GM23338 (cell line): ENCODE measurements at regions not wholly inside any gene's neighbourhood (a gene's known extent, or its start where the extent isn't known, plus 50 kb on each side); places are given as distances from the start of the nearest gene placed in this dataset.

Experiments used
- ATAC-seq: fragments of 200-7000 bp; cut with Tn5 transposase; 3 replicates; pipeline ENCODE4 v1.9.1; 2020
- DNase-seq: peaks from one replicate; pipeline ENCODE4 v3.0.0-alpha.2; 2015; ENCODE audit warnings: low spot score
- H2AFZ ChIP-seq: fragments of 200-600 bp; sonication (generic); 2 replicates; pipeline ENCODE4 v1.8.0; 2016; ENCODE audit warnings: antibody characterized with exemption, mild to moderate bottlenecking, moderate library complexity
- H3F3A ChIP-seq: fragments of 200-600 bp; sonication (generic); replicated peaks from 2 replicates; pipeline ENCODE4 v1.8.0; 2017; ENCODE audit warnings: antibody characterized with exemption, mixed run types, low read depth
- H3K27ac ChIP-seq: fragments of 200-600 bp; sonication (generic); 2 replicates; pipeline ENCODE4 v1.6.1; 2016; ENCODE audit warnings: low read depth
- H3K27me3 ChIP-seq: fragments of 200-600 bp; sonication (generic); 2 replicates; pipeline ENCODE4 v1.8.0; 2016; ENCODE audit warnings: mild to moderate bottlenecking, mixed run types, moderate library complexity; ENCODE audit not compliant: insufficient read depth
- H3K36me3 ChIP-seq: fragments of 200-600 bp; sonication (generic); 2 replicates; pipeline ENCODE4 v1.8.0; 2016; ENCODE audit warnings: mild to moderate bottlenecking; ENCODE audit not compliant: insufficient read depth
- H3K4me1 ChIP-seq: fragments of 200-600 bp; sonication (generic); 2 replicates; pipeline ENCODE4 v1.8.0; 2016; ENCODE audit warnings: mild to moderate bottlenecking, moderate library complexity; ENCODE audit not compliant: insufficient read depth
- H3K4me2 ChIP-seq: fragments of 200-600 bp; sonication (generic); 2 replicates; pipeline ENCODE4 v1.7.1; 2017; ENCODE audit warnings: mixed run types
- H3K4me3 ChIP-seq: fragments of 200-600 bp; sonication (generic); 2 replicates; pipeline ENCODE4 v1.6.1; 2016; ENCODE audit warnings: mixed run types
- H3K79me2 ChIP-seq: fragments of 200-600 bp; sonication (generic); replicated peaks from 2 replicates; pipeline ENCODE4 v1.8.0; 2017; ENCODE audit warnings: mild to moderate bottlenecking; ENCODE audit not compliant: insufficient read depth
- H3K9me2 ChIP-seq: fragments of 200-600 bp; sonication (generic); 2 replicates; pipeline ENCODE4 v1.8.0; 2017; ENCODE audit not compliant: insufficient read depth
- H4K20me1 ChIP-seq: fragments of 200-600 bp; sonication (generic); replicated peaks from 2 replicates; pipeline ENCODE4 v1.8.0; 2017; ENCODE audit warnings: mild to moderate bottlenecking; ENCODE audit not compliant: insufficient read depth
- H3K27ac Mint-ChIP-seq: 2 replicates; pipeline ENCODE4 v1.8.0; 2020; ENCODE audit warnings: inconsistent platforms, mild to moderate bottlenecking, moderate library complexity, mixed read lengths
- H3K27me3 Mint-ChIP-seq: 3 replicates; pipeline ENCODE4 v1.8.0; 2022; ENCODE audit warnings: low read depth, mild to moderate bottlenecking, moderate library complexity, mixed read lengths, inconsistent platforms; ENCODE audit not compliant: insufficient read depth, poor library complexity
- H3K36me3 Mint-ChIP-seq: 3 replicates; pipeline ENCODE4 v1.8.0; 2021; ENCODE audit warnings: low read depth, mild to moderate bottlenecking, inconsistent platforms, moderate library complexity, mixed read lengths
- H3K4me1 Mint-ChIP-seq: 3 replicates; pipeline ENCODE4 v1.8.0; 2020; ENCODE audit warnings: mild to moderate bottlenecking, inconsistent platforms, mixed read lengths
- H3K4me3 Mint-ChIP-seq: 3 replicates; pipeline ENCODE4 v1.8.0; 2021; ENCODE audit warnings: moderate library complexity, mild to moderate bottlenecking, inconsistent platforms, mixed read lengths
- H3K9me3 Mint-ChIP-seq: 3 replicates; pipeline ENCODE4 v1.8.0; 2020; ENCODE audit warnings: moderate library complexity, mild to moderate bottlenecking, inconsistent platforms, mixed read lengths
- CTCF ChIP-seq, 2 experiments: fragments of 200-600 bp in 1 of 2; sonication (generic) in 1 of 2; conservative IDR thresholded peaks; 2 replicates each; pipeline versions ENCODE4 v1.5.1 to v1.6.1; 2016 to 2017; ENCODE audit warnings: antibody characterized with exemption in 2 of 2, low read depth in 2 of 2, mild to moderate bottlenecking in 2 of 2, moderate library complexity in 1 of 2
- ETS1 ChIP-seq: IDR thresholded peaks from 2 replicates; pipeline ENCODE4 v1.6.1; 2016; ENCODE audit warnings: antibody characterized with exemption
- EZH2 ChIP-seq: fragments of 200-600 bp; sonication (generic); IDR thresholded peaks from one replicate; pipeline ENCODE4 v1.8.0; 2017; ENCODE audit warnings: antibody characterized with exemption, mild to moderate bottlenecking, low read depth; ENCODE audit not compliant: unreplicated experiment
- EZH2phosphoT487 ChIP-seq: fragments of 200-600 bp; sonication (generic); IDR thresholded peaks from one replicate; pipeline ENCODE4 v1.8.1; 2018; ENCODE audit warnings: antibody characterized with exemption; ENCODE audit not compliant: unreplicated experiment
- JUNB ChIP-seq: IDR thresholded peaks from one replicate; pipeline ENCODE4 v1.6.1; 2016; ENCODE audit warnings: antibody characterized with exemption; ENCODE audit not compliant: unreplicated experiment
- POLR2AphosphoS5 ChIP-seq: IDR thresholded peaks from 2 replicates; pipeline ENCODE4 v1.6.1; 2016; ENCODE audit warnings: antibody characterized with exemption, low read depth
- REST ChIP-seq: IDR thresholded peaks from one replicate; pipeline ENCODE4 v1.6.1; 2018; ENCODE audit warnings: antibody characterized with exemption; ENCODE audit not compliant: unreplicated experiment
- ZNF114 ChIP-seq: fragments of 250-450 bp; sonication (Bioruptor Pico); IDR thresholded peaks from 2 replicates; pipeline ENCODE4 v1.5.0; 2020; ENCODE audit warnings: mild to moderate bottlenecking, moderate library complexity

- Histone ChIP-seq H3K4me1 (peaks cover 39% of the 10 kb centered on the region), H3K27me3 (peaks cover 71% of the 10 kb centered on the region), H4K20me1 (no peaks in the 10 kb centered on the region), H2AFZ (no peak overlapping the region), H3K36me3 (no peaks in the 10 kb centered on the region), H3F3A (peaks cover 9% of the 10 kb centered on the region; the same call in 1 of the 2 replicates), H3K79me2 (no peaks in the 10 kb centered on the region), H3K9me2 (no peaks in the 10 kb centered on the region), H3K4me3 (peak overlapping the region; percentile 89), H3K4me2 (peak overlapping the region; percentile 91), H3K27ac (no peak overlapping the region)
- Mint-ChIP-seq H3K27ac (no peak overlapping the region), H3K27me3 (peaks cover 35% of the 10 kb centered on the region), H3K36me3 (no peaks in the 10 kb centered on the region; the same call in 2 of the 3 replicates), H3K4me1 (peaks cover 13% of the 10 kb centered on the region), H3K4me3 (peak overlapping the region; percentile 96), H3K9me3 (peaks cover 7% of the 10 kb centered on the region)
- ATAC-seq (peak; percentile 34), DNase-seq (peak; percentile 56)
- no peak for TF ChIP-seq REST
- TF ChIP-seq JUNB, result no peak
- TF ChIP-seq CTCF (conservative IDR thresholded peaks at IDR 0.05; ENCODE audit: low read depth in 2 of 2), result no peak
- no peak for TF ChIP-seq POLR2AphosphoS5
- TF ChIP-seq ZNF114 (CRISPR knock-in tag), result no peak
- TF ChIP-seq EZH2, result peak; percentile 60
Observed at GRCh38 chr1:147083919-147084272, 88.4 kb downstream of the PRKAB2 start.

- Histone ChIP-seq H3K9me2 (no peaks in the 10 kb centered on the region), H3K4me2 (peak overlapping the region; percentile 87), H3K36me3 (no peaks in the 10 kb centered on the region), H3K27me3 (peaks cover 93% of the 10 kb centered on the region), H3K27ac (no peak overlapping the region), H3K79me2 (no peaks in the 10 kb centered on the region), H2AFZ (peak overlapping the region; percentile 90), H4K20me1 (peaks cover 3% of the 10 kb centered on the region; the same call in 1 of the 2 replicates), H3K4me1 (peaks cover 50% of the 10 kb centered on the region), H3K4me3 (peak overlapping the region; percentile 60), H3F3A (peaks cover 14% of the 10 kb centered on the region; the same call in 1 of the 2 replicates)
- Mint-ChIP-seq H3K4me1 (peaks cover 10% of the 10 kb centered on the region), H3K36me3 (peaks cover 2% of the 10 kb centered on the region; the same call in 1 of the 3 replicates), H3K27me3 (peaks cover 40% of the 10 kb centered on the region), H3K4me3 (peak overlapping the region; percentile 17; the same call in 1 of the 3 replicates), H3K9me3 (peaks cover 3% of the 10 kb centered on the region; the same call in 2 of the 3 replicates), H3K27ac (no peak overlapping the region)
- peak; percentile 67 for TF ChIP-seq EZH2
- TF ChIP-seq ETS1, result no peak
- peak; percentile 88 for TF ChIP-seq EZH2phosphoT487
- TF ChIP-seq CTCF (conservative IDR thresholded peaks at IDR 0.05; ENCODE audit: low read depth in 2 of 2), result peak; percentile 29 to 67
- DNase-seq, result peak; percentile 73
- peak; percentile 24 for ATAC-seq
Observed at GRCh38 chr1:147080671-147081394, 91.4 kb downstream of the PRKAB2 start.
